GM19328 (cell line): ENCODE measurements at regions not wholly inside any gene's neighbourhood (a gene's known extent, or its start where the extent isn't known, plus 50 kb on each side); places are given as distances from the start of the nearest gene placed in this dataset.
"Not testable (repeated sequence)": the region's sequence is repeated elsewhere in the genome, so short reads cannot be mapped to it uniquely, and the experiment has no call there.

Experiments
- ATAC-seq: cut with Tn5 transposase; IDR thresholded peaks from one replicate; pipeline ENCODE4 v1.9.1; 2021; ENCODE audit warnings: mild to moderate bottlenecking, moderate library complexity; ENCODE audit not compliant: unreplicated experiment

DNA sequence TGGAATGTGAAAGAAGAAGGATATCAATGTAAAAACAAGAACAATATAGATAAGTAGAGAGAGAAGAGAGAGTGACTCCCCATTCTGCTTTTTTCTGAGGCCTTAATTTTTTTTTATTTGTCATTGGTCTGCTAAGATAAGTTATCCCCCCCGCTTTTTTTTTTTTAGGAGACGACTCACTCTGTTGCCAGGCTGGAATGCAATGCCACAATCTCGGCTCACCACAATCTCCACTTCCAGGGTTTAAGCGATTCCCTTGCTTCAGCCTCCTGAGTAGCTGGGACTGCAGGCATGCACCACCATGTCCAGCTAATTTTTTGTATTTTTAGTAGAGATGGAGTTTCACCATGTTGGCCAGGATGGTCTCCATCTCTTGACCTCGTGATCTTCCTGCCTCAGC, 677.0 kb downstream of the MAFB start:
- not testable (repeated sequence) for ATAC-seq

DNA sequence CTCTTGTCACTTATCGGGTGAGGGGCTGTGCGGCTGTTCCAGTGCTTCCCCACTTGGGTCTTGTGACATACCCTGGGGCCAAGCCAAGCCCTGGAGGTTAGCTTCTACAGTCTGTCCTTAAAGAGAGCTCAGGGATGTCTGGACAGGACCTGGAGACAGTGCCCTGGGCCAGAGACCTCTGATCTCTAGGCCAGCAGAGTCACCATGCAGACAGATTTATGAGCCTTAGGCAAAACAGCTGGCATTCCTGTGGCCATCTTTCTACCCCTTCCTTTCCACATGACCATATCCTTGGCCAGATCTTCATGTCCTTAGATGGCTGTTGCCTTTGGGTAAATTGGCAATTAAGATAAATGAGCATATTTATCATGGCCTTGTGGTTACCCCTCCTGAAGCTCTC, 678.6 kb downstream of the MAFB start:
- no peak for ATAC-seq

DNA sequence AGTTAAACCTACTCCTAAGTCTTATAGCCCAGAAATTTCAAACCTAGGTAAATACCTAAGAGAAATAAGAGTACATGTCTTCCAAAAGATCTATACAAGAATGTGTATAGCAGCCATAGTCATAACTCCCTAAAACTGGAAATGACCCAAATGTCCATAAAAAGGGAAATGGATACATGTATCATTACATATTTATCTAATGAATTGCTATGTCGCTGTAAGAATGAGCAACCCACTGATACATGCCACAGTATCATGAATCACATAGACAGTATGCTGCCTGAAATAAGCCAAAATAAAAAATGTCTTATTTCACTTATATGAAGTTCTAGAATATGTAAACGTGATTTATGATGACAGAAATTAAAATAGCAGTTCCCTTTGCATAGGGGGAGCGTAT, 679.5 kb downstream of the MAFB start:
- no peak for ATAC-seq

DNA sequence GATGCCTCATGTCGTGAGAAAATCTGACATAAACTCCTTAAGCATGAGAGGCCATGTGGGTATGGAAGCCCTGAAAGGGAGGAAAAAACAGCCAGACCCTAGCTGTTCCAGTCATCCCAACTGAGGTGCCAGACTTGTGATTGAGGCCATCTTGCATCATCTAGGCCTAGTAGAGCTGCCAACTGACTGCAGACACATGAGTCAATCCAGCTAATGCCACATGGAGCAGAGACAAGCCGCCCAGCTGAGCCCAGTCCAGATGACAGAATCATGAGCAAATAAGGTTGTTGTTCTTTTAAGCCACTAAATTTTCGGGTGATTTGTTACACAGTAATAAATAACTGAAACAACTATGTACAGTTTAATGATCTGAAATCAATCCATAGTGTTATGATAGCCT, 680.9 kb downstream of the MAFB start:
- ATAC-seq: no peak

DNA sequence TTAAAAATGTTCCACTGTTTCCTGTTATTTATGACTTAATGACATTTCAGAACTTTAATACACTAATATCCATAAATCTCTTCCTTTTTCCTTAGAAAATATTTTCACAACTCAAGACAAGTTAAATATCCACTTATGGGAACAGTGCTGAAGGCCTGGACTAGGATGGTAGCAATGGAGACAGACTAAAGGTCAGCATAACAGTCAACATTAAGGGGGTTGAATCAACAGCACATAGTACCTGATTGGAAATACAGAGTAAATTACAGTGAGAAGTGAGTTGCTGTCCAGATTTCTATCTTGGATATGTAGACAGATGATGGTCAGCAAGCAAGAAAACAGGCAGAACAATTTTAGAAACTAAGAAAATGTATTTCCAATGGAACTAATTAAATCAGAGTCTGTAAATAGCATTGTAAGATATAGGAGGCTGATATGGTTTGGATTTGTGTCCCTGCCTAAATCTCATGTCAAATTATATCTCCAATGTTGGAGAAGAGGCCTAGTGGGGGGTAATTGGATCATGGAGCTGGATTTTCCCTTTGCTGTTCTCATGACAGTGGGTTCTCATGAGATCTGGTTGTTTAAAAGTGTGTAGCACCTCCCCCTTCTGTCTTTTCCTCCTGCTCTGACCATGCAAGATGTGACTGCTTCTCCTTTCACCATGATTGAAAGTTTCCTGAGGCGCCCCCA, 682.7 kb downstream of the MAFB start:
- no peak for ATAC-seq

- ATAC-seq: not testable (repeated sequence)
Measured at GRCh38 chr20:40004092-40004491, 684.9 kb downstream of the MAFB start.

GRCh38 chr20:39993742-39994141, 695.3 kb downstream of the MAFB start:
- ATAC-seq: no peak

- ATAC-seq: no peak
Measured at GRCh38 chr20:39990692-39991091, 698.3 kb downstream of the MAFB start.

GRCh38 chr20:39988991-39989390, 700.0 kb downstream of the MAFB start:
- no peak for ATAC-seq

DNA sequence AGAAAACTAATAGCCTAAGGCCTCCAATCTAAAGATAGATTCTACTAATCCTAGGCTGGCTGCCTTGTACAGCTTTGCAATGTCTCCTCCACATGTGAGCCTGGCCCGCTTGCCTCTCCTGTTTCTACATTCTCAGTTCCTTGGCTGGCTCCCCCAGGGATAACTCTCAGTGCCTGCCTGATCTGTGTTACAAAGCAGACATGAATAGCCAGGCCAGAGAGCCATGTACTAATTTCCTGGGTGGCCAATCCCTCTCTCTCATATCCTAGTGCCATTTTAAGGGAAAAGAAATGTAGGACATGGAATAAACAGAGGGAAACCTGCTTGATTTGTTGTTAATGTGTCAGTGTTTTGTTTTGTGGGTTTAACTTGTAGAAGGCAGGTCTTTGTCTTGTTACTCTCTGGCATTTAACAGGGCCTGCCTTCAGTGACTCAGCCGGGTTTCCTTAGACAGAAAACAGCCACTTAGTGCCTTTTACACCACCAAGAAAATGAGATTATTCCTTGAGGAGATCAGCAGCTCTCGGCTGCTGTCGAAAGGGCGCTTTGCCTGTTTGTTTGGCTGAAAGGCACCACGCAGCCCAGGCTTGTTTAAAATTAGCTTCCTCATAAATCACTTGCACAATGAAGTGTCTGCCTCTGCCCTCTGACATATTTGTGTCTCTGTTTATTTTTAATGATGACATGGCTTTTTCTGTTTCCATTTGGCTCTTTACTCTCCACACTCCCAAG, 702.7 kb downstream of the MAFB start:
- no peak for ATAC-seq

DNA sequence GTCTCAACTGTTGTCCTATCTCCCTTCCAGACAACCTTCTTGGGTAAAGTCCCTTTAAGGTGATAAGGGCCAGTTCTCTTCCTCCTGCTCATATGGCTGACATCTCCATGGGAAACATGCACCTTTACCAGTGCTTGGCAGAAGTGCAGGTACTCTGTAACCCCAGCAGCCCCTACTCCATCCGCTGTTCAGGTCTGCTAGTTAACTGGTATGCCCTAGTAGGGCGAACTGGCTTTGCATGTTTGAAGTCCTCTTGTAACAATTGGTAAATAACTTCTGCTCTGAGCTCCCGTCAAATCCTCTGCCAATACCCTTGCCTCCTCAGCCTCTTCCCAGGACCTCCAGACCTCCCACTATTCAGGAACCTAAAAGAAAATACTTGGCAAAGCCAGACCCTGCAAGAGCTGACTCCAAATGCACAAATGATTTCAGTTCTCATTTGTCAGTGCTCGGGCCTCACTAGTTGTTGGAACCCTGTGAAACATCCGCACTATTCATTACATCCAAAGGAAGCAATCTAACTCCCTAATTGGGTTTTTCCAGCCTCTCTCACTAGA, 703.7 kb downstream of the MAFB start:
- no peak for ATAC-seq

DNA sequence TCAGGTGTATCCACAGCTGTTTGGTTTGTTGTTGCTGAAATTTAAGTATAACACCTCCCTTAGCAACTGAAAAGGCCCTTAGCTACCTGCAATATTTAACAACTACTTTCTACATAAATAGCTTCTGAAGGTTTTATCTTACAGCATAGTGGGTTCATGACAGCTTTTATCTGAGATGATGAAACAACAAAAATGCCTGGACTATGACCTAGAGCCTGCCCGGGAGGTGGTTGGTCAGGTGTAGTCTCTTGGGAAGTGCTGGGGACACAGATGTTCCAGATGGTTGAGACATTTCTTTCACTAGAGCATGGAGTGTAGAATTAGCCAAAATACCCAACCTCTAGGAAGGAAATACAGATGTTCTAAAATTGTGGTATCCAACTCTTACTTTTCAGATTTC, 705.4 kb downstream of the MAFB start:
- no peak for ATAC-seq

- ATAC-seq: no peak
Measured at GRCh38 chr20:39983183-39983582, 705.9 kb downstream of the MAFB start.

- ATAC-seq: no peak
Measured at GRCh38 chr20:39974966-39975501, 714.0 kb downstream of the MAFB start.

DNA sequence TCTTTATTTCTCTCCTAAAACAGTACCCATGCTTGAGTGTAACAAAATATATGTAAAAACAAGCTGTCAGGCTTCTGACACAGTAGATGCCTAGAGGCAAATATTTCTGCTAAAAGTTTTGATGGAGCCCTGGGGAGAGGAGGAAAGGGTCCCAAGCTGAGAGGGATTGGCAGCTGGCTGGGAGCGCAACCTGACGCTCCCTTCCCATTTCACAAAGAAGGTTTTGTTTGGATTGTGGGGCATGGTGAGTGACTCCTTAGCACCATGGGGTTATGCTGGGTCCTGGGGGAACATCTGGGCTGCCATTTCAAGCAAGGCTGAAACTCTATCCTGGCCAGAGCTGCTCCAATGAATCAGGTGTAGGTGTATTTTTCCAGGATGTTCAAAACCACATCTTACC, 720.5 kb downstream of the MAFB start:
- ATAC-seq: no peak

DNA sequence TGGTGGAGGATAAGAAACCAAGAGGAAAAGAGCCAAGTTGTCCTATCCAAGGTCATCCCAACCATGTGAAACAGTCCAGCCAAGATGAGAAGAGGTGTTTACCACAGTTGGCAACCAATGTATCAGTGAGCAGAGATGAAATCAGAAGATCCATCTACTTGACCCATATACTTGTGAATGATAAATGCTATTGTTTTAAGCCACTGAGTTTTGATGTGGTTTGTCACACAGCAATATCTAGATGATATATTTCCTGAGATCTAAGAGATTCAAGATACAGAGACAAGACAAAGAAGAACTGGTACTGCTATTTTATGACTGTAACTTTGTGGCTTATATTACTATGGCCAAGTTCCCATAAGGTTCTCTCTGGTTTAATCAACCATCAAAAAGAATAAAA, 721.2 kb downstream of the MAFB start:
- ATAC-seq: no peak

DNA sequence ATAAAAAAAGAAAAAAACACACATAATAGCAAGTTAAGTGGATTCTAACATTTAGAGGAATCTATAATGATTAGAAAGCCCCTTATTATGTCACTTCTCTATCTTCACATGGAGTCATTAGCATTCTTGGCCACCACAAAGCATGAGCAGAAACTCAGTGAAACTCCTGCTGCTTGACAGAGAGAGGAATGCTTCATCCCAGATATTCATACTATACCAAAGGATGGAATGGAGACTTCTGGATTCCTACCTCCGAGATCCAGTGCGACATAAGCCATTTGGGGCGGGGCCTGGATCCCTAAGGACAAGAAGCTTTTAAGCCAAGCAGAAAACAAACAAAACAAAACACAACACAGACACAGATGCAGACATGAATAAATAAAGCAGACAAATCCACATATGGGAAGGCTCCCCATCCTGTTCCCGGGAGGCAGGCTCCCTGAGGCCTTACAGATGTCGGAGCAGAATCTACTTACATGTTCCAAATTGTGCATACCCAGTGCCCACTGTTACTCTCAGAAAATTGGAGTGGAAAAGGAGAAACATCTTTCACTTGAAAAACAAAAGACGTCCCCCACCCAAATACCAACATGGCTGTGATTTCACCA, 727.3 kb downstream of the MAFB start:
- ATAC-seq: no peak

- no peak for ATAC-seq
Measured at GRCh38 chr20:39960522-39961428, 728.3 kb downstream of the MAFB start.

GRCh38 chr20:39957911-39958310, 731.1 kb downstream of the MAFB start:
- ATAC-seq: not testable (repeated sequence)

DNA sequence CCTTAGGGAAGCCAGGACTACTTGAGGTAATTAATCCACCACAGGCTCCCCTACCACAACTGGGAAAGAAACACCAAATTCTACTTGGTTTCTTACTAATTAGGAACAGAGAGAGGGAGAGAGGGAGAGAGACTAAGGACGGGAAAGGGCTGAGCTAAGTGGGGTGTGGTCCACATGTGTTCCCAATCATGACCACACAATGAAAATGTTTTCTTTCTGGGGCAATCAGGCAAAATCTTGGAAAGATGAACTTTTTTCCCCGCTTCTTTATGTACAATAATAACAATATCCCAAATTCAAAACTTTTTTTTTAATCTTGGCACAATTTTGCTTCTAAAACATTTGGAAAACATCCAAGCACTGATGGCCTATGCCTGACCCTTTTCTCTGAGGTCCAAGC, 734.4 kb downstream of the MAFB start:
- ATAC-seq: no peak

DNA sequence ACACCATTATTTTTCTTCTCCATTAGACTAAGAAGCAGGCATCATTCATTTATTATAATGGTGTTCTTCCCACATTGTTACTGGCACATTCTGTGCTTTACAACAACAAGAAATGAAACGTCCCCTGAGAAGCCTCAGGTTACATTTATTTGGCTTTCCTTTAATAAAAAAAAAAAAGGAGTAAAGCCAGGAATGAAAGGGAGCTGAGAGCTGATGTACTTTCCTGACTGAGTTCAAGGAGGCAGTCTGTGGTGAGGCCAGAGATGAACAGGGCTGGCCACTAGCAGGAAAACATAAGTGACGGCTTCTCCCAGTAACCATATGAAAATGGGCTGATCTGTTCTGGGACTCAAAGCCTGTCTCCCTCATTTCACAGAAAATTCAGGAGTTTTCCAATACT, 742.1 kb downstream of the MAFB start:
- ATAC-seq: no peak
